ENCODE measurements at regions not wholly inside any gene's neighbourhood (a gene's known extent, or its start where the extent isn't known, plus 50 kb on each side); places are given as distances from the start of the nearest gene placed in this dataset.

GRCh38 chr7:69017208-69017607 is 581.1 kb upstream of the AUTS2 start:
- no peaks in the 10 kb centered on the region; the same call in 1 of the 2 replicates for H3K9me3 ChIP-seq (ENCODE audit: insufficient read depth, low read depth, low read length)
- TF ChIP-seq CTCF (conservative IDR thresholded peaks at IDR 0.05; ENCODE audit: low read length) (no peak), EZH2phosphoT487 (IDR thresholded peaks at IDR 0.05; ENCODE audit: borderline replicate concordance) (no peak)
- H3K9ac ChIP-seq (ENCODE audit: low read depth, low read length, poor library complexity, severe bottlenecking) = no peak overlapping the region
- no peaks in the 10 kb centered on the region for H3K79me2 ChIP-seq (ENCODE audit: insufficient read depth, low read length)
- no peaks in the 10 kb centered on the region for H3K9me2 ChIP-seq (replicated peaks; ENCODE audit: low read depth, low read length)
- H2AFZ ChIP-seq (ENCODE audit: low read length) = no peak overlapping the region
- H3K27me3 ChIP-seq (ENCODE audit: insufficient read depth, low read length, poor library complexity, severe bottlenecking) = no peaks in the 10 kb centered on the region
- H3K4me3 ChIP-seq (ENCODE audit: low read length, poor library complexity, severe bottlenecking) = no peak overlapping the region
- no peaks in the 10 kb centered on the region for H3K36me3 ChIP-seq (ENCODE audit: insufficient read depth, low read length)
- no peaks in the 10 kb centered on the region for H3K4me1 ChIP-seq (ENCODE audit: insufficient read depth, low read length, poor library complexity, severe bottlenecking)
- H4K20me1 ChIP-seq (ENCODE audit: insufficient read depth, low read length, poor library complexity, severe bottlenecking) = no peaks in the 10 kb centered on the region
- H3F3A ChIP-seq (ENCODE audit: low read depth) = no peaks in the 10 kb centered on the region
- no peak overlapping the region for H3K4me2 ChIP-seq (ENCODE audit: low read depth, low read length, poor library complexity, severe bottlenecking)

GRCh38 chr7:69018200-69018599 is 580.1 kb upstream of the AUTS2 start:
- Histone ChIP-seq H3K9me2 (replicated peaks; ENCODE audit: low read depth, low read length) (no peaks in the 10 kb centered on the region), H3K4me2 (ENCODE audit: low read depth, low read length, poor library complexity, severe bottlenecking) (no peak overlapping the region), H3K27me3 (ENCODE audit: insufficient read depth, low read length, poor library complexity, severe bottlenecking) (no peaks in the 10 kb centered on the region), H3K9ac (ENCODE audit: low read depth, low read length, poor library complexity, severe bottlenecking) (no peak overlapping the region), H3F3A (ENCODE audit: low read depth) (no peaks in the 10 kb centered on the region), H3K4me1 (ENCODE audit: insufficient read depth, low read length, poor library complexity, severe bottlenecking) (no peaks in the 10 kb centered on the region), H3K79me2 (ENCODE audit: insufficient read depth, low read length) (no peaks in the 10 kb centered on the region), H4K20me1 (ENCODE audit: insufficient read depth, low read length, poor library complexity, severe bottlenecking) (no peaks in the 10 kb centered on the region), H3K9me3 (ENCODE audit: insufficient read depth, low read depth, low read length) (peaks cover 2% of the 10 kb centered on the region; the same call in 1 of the 2 replicates), H3K4me3 (ENCODE audit: low read length, poor library complexity, severe bottlenecking) (no peak overlapping the region), H2AFZ (ENCODE audit: low read length) (no peak overlapping the region), H3K36me3 (ENCODE audit: insufficient read depth, low read length) (no peaks in the 10 kb centered on the region)
- TF ChIP-seq EZH2phosphoT487 (IDR thresholded peaks at IDR 0.05; ENCODE audit: borderline replicate concordance) = no peak
- no peak for TF ChIP-seq CTCF (conservative IDR thresholded peaks at IDR 0.05; ENCODE audit: low read length)

- H3K9me2 ChIP-seq (replicated peaks; ENCODE audit: low read depth, low read length) = no peaks in the 10 kb centered on the region
- H3K9me3 ChIP-seq (ENCODE audit: insufficient read depth, low read depth, low read length) = peaks cover 4% of the 10 kb centered on the region; the same call in 1 of the 2 replicates
- no peaks in the 10 kb centered on the region for H3K4me1 ChIP-seq (ENCODE audit: insufficient read depth, low read length, poor library complexity, severe bottlenecking)
- H3K4me2 ChIP-seq (ENCODE audit: low read depth, low read length, poor library complexity, severe bottlenecking) = no peak overlapping the region
- H3K36me3 ChIP-seq (ENCODE audit: insufficient read depth, low read length) = no peaks in the 10 kb centered on the region
- no peaks in the 10 kb centered on the region for H3K27me3 ChIP-seq (ENCODE audit: insufficient read depth, low read length, poor library complexity, severe bottlenecking)
- no peaks in the 10 kb centered on the region for H4K20me1 ChIP-seq (ENCODE audit: insufficient read depth, low read length, poor library complexity, severe bottlenecking)
- H3K4me3 ChIP-seq (ENCODE audit: low read length, poor library complexity, severe bottlenecking) = no peak overlapping the region
- H2AFZ ChIP-seq (ENCODE audit: low read length) = no peak overlapping the region
- H3K9ac ChIP-seq (ENCODE audit: low read depth, low read length, poor library complexity, severe bottlenecking) = no peak overlapping the region
- H3F3A ChIP-seq (ENCODE audit: low read depth) = no peaks in the 10 kb centered on the region
- no peak for TF ChIP-seq EZH2phosphoT487 (IDR thresholded peaks at IDR 0.05; ENCODE audit: borderline replicate concordance)
- TF ChIP-seq CTCF (conservative IDR thresholded peaks at IDR 0.05; ENCODE audit: low read length) = no peak
- no peaks in the 10 kb centered on the region for H3K79me2 ChIP-seq (ENCODE audit: insufficient read depth, low read length)
These were observed 578.8 kb upstream of the AUTS2 start for GRCh38 chr7:69019437-69019836.
